ENCODE measurements at regions not wholly inside any gene's neighbourhood (a gene's known extent, or its start where the extent isn't known, plus 50 kb on each side); places are given as distances from the start of the nearest gene placed in this dataset.

DNA sequence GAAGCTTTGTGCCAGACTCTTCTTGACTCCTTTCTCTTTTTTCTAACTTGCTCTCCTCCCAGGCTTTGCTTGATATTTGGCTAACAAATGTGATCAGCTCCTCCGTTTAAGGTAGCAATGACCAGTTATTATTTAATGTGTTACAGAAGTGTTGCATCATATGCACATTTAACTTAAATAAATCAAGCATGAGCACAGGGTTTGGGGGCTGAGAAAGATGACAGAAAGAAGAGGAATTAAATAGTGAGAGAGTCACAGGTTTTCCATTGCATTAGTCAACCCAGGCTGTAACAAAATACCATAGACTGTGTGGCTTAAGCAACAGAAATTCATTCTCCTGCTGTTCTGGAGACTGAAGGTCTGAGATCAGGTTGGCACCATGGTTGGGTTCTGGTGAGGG, 343.8 kb downstream of the RPRM start:
- TF ChIP-seq, protein P1, sequence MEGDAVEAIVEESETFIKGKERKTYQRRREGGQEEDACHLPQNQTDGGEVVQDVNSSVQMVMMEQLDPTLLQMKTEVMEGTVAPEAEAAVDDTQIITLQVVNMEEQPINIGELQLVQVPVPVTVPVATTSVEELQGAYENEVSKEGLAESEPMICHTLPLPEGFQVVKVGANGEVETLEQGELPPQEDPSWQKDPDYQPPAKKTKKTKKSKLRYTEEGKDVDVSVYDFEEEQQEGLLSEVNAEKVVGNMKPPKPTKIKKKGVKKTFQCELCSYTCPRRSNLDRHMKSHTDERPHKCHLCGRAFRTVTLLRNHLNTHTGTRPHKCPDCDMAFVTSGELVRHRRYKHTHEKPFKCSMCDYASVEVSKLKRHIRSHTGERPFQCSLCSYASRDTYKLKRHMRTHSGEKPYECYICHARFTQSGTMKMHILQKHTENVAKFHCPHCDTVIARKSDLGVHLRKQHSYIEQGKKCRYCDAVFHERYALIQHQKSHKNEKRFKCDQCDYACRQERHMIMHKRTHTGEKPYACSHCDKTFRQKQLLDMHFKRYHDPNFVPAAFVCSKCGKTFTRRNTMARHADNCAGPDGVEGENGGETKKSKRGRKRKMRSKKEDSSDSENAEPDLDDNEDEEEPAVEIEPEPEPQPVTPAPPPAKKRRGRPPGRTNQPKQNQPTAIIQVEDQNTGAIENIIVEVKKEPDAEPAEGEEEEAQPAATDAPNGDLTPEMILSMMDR (IDR thresholded peaks at IDR 0.05; ENCODE audit: low read depth, low read length, missing control alignments) = no peak
- Histone ChIP-seq H3K36me3 (replicated peaks) (no peaks in the 10 kb centered on the region), H3K27ac (no peak overlapping the region), H3K27me3 (replicated peaks) (no peaks in the 10 kb centered on the region), H3K4me3 (ENCODE audit: low read depth, low read length) (no peak overlapping the region)
- in situ Hi-C loops (cut with HindIII; ENCODE audit: low pct_ligation_motif_present, low sequenced_read_pairs) = no loop called here
- DNase-seq = no peak

DNA sequence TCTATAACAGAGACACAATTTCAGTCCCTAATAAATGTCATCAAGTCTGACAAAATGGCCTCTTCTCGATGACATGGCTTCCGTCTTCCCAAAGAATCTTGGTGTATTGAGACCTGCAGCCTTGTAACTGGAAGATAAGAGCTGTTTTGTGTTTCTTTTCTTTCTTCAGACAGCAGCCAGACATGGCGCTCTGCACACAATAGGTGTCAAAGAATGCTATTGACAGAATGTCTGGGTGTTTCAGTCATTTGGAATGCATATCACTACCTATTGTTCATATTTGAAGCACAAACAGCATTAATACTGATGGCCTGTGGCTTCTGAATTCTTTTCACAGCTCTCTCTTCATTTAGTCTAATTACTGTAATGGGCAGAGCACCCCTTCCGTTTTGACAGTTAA, 344.8 kb downstream of the RPRM start:
- Histone ChIP-seq H3K4me3 (ENCODE audit: low read depth, low read length) (no peak overlapping the region), H3K27ac (no peak overlapping the region), H3K27me3 (replicated peaks) (no peaks in the 10 kb centered on the region), H3K36me3 (replicated peaks) (no peaks in the 10 kb centered on the region)
- no peak for DNase-seq
- TF ChIP-seq, protein P1 (IDR thresholded peaks at IDR 0.05; ENCODE audit: low read depth, low read length, missing control alignments) = no peak
- in situ Hi-C loops (cut with HindIII; ENCODE audit: low pct_ligation_motif_present, low sequenced_read_pairs) = no loop called here

DNA sequence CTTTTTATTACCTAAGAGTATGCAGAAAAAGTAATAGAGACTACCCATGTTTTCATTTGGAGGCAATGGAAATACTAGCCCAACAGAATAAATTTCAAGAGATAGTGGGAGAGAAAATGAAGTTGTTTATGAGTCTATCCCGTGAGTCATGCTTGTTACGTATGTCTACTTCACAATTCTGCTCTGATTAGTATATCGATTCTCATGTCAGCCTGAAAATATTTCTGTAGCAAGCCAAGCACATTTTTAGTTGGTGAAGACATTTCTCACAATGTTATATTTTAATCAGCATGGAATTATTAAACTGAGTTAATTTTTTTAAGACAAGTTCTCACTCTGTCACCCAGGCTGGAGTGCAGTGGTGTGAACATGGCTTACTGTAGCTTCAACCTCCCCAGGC, 346.1 kb downstream of the RPRM start:
- H3K36me3 ChIP-seq (replicated peaks) = no peaks in the 10 kb centered on the region
- TF ChIP-seq, protein P1 (IDR thresholded peaks at IDR 0.05; ENCODE audit: low read depth, low read length, missing control alignments) = no peak
- no peak overlapping the region for H3K27ac ChIP-seq
- in situ Hi-C loops (cut with HindIII; ENCODE audit: low pct_ligation_motif_present, low sequenced_read_pairs) = no loop called here
- no peak for DNase-seq
- no peak overlapping the region for H3K4me3 ChIP-seq (ENCODE audit: low read depth, low read length)
- H3K27me3 ChIP-seq (replicated peaks) = no peaks in the 10 kb centered on the region

DNA sequence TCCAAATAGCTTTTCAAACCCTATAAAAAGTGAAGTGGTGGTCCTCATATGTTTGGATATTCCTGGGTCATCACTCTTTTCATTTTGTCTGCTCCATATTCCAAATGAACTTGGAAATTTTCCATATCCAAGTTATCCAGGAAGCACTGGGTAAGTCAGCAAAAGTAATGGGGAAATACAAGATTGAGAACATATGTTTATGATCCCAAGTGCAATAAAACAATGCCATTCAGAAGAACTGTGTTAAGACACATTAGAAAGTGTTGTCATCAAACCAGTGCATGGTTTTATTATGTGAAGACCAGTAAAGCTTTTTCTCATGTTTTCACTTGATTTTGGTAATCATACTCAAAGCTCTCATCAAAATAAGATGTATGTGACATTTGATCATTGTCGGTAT, 363.4 kb downstream of the RPRM start:
- in situ Hi-C loops (cut with HindIII; ENCODE audit: low pct_ligation_motif_present, low sequenced_read_pairs) = no loop called here
- TF ChIP-seq, protein P1 (IDR thresholded peaks at IDR 0.05; ENCODE audit: low read depth, low read length, missing control alignments) = no peak
- H3K27me3 ChIP-seq (replicated peaks) = no peaks in the 10 kb centered on the region

DNA sequence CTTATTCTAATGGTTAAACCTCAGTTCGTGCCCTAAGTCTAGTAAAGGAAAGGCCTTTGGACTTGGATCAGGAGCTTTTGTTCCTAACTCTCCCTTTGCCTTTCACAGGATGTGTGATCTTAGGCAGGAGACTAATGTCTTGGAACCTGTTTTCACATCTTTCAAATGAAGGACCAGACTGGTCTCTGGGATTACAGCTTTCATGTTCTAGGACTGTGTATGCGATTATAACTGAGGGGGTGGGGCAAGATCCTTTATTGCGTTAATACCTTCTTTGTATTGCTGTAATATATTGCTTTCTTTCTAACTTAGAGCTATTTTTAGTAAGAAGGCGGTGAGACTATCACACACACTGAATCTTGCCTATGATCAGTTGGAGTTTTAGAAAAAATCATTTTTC, 368.1 kb downstream of the RPRM start:
- Histone ChIP-seq H3K27ac (no peak overlapping the region), H3K36me3 (replicated peaks) (no peaks in the 10 kb centered on the region), H3K27me3 (replicated peaks) (no peaks in the 10 kb centered on the region), H3K4me3 (ENCODE audit: low read depth, low read length) (no peak overlapping the region)
- TF ChIP-seq, protein P1 (IDR thresholded peaks at IDR 0.05; ENCODE audit: low read depth, low read length, missing control alignments) = no peak
- DNase-seq = no peak
- in situ Hi-C loops (cut with HindIII; ENCODE audit: low pct_ligation_motif_present, low sequenced_read_pairs) = no loop called here

More for the DNA sequence above, 363.4 kb downstream of the RPRM start:
- Histone ChIP-seq H3K36me3 (replicated peaks) (no peaks in the 10 kb centered on the region), H3K27ac (no peak overlapping the region), H3K4me3 (ENCODE audit: low read depth, low read length) (no peak overlapping the region)
- no peak for DNase-seq

DNA sequence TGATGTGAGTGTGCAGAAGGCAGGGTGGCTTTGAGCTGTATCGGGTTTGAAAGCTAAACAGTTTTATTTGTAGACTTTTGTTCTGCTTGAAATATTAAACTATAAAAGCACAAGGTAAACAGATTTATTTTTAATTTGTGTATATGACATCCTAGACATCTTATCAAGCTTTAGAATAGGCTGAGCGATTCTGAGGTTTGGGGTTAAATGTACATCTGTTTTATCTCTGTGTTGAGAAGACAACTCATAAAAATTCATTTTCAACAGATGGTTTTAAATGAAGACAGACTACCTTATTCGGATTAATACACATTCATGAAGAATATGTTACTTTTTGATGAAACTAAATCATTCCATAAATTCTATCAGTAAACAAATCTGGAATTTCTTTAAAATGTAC, 368.8 kb downstream of the RPRM start:
- H3K36me3 ChIP-seq (replicated peaks) = no peaks in the 10 kb centered on the region
- no peak for DNase-seq
- in situ Hi-C loops (cut with HindIII; ENCODE audit: low pct_ligation_motif_present, low sequenced_read_pairs) = no loop called here

More for the DNA sequence above, 368.8 kb downstream of the RPRM start:
- Histone ChIP-seq H3K27ac (no peak overlapping the region), H3K27me3 (replicated peaks) (no peaks in the 10 kb centered on the region), H3K4me3 (ENCODE audit: low read depth, low read length) (no peak overlapping the region)
- TF ChIP-seq, protein P1 (IDR thresholded peaks at IDR 0.05; ENCODE audit: low read depth, low read length, missing control alignments) = no peak

All from brain microvascular endothelial cell (primary cell).